ENCODE measurements at regions not wholly inside any gene's neighbourhood (a gene's known extent, or its start where the extent isn't known, plus 50 kb on each side); places are given as distances from the start of the nearest gene placed in this dataset.

DNA sequence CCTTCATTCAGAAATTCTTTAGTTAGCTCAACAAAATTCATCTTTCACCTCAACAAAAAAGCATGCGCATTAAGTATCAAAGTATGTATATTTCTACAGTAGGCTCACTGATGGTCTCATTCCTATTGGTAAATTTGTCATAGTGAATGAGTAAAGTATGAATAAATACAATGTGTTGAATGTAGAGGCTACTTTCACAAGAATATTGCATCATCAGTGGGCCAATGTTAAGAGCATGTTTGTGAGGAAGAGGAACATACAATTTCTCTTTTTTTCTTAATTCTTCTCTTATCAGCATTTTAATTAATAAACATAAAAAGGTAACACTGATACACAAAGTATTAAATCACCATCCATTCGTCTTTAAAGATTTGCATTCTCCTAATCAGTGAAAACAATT lies 505.1 kb downstream of the CETN3 start:
- Histone ChIP-seq H3K36me3 (ENCODE audit: control insufficient read depth in 4 of 4, insufficient read depth in 4 of 4, low read length in 4 of 4) (no peaks in the 10 kb centered on the region), H3K4me3 (no peak overlapping the region), H3K4me1 (ENCODE audit: control insufficient read depth in 5 of 5, insufficient read depth in 5 of 5, low read length in 5 of 5) (no peaks in the 10 kb centered on the region), H3K9me3 (ENCODE audit: control insufficient read depth in 4 of 4, insufficient read depth in 3 of 4, low read length in 3 of 4) (no peaks in the 10 kb centered on the region), H3K27ac (ENCODE audit: low read depth in 1 of 2, low read length in 1 of 2) (no peak overlapping the region), H3K27me3 (ENCODE audit: control insufficient read depth in 3 of 3, insufficient read depth in 3 of 3, low read length in 2 of 3) (no peaks in the 10 kb centered on the region), H3K9ac (ENCODE audit: insufficient read depth in 1 of 2, low read length in 2 of 2) (no peak overlapping the region)
- TF ChIP-seq, protein P1, sequence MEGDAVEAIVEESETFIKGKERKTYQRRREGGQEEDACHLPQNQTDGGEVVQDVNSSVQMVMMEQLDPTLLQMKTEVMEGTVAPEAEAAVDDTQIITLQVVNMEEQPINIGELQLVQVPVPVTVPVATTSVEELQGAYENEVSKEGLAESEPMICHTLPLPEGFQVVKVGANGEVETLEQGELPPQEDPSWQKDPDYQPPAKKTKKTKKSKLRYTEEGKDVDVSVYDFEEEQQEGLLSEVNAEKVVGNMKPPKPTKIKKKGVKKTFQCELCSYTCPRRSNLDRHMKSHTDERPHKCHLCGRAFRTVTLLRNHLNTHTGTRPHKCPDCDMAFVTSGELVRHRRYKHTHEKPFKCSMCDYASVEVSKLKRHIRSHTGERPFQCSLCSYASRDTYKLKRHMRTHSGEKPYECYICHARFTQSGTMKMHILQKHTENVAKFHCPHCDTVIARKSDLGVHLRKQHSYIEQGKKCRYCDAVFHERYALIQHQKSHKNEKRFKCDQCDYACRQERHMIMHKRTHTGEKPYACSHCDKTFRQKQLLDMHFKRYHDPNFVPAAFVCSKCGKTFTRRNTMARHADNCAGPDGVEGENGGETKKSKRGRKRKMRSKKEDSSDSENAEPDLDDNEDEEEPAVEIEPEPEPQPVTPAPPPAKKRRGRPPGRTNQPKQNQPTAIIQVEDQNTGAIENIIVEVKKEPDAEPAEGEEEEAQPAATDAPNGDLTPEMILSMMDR (IDR thresholded peaks at IDR 0.05; ENCODE audit: control extremely low read depth, extremely low read depth) = no peak
- 67 to 87% methylated on average over 2 of the region's 2 CpGs for WGBS, 2 donors
- no peak for DNase-seq
- no peak for ATAC-seq (ENCODE audit: insufficient read depth, low FRiP score)

GRCh38 chr5:89901983-89902382 lies 507.6 kb downstream of the CETN3 start:
- H3K4me1 ChIP-seq (ENCODE audit: control insufficient read depth in 5 of 5, insufficient read depth in 5 of 5, low read length in 5 of 5) = no peaks in the 10 kb centered on the region
- peak in 1 of 3 donors; percentile 15 for DNase-seq
- no peak overlapping the region for H3K9ac ChIP-seq (ENCODE audit: insufficient read depth in 1 of 2, low read length in 2 of 2)
- 59 to 79% methylated on average over 4 of the region's 4 CpGs for WGBS, 2 donors
- no peak for ATAC-seq (ENCODE audit: insufficient read depth, low FRiP score)
- H3K27me3 ChIP-seq (ENCODE audit: control insufficient read depth in 3 of 3, insufficient read depth in 3 of 3, low read length in 2 of 3) = no peaks in the 10 kb centered on the region
- no peaks in the 10 kb centered on the region for H3K9me3 ChIP-seq (ENCODE audit: control insufficient read depth in 4 of 4, insufficient read depth in 3 of 4, low read length in 3 of 4)
- H3K4me3 ChIP-seq = no peak overlapping the region
- TF ChIP-seq, protein P1 (IDR thresholded peaks at IDR 0.05; ENCODE audit: control extremely low read depth, extremely low read depth) = no peak
- H3K36me3 ChIP-seq (ENCODE audit: control insufficient read depth in 4 of 4, insufficient read depth in 4 of 4, low read length in 4 of 4) = no peaks in the 10 kb centered on the region
- H3K27ac ChIP-seq (ENCODE audit: low read depth in 1 of 2, low read length in 1 of 2) = no peak overlapping the region

DNA sequence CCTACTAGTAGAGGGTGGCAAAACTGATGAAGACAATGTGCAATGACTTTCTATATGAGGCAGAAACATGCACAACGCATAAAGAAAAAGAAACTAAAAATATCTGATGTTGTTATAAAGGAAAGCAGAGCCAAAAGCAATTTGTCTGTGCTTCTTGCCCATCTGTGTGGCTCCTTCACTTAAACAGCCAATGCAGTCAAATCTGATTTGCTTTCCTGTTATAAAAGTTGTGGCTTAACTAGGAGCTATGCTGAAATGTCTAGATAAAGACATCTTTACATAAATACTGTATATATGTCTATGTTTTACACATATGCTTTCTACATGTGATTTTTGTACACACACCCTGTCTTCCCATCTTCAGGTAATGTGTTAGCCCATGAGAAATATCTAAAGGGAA lies 508.2 kb downstream of the CETN3 start:
- Histone ChIP-seq H3K9me3 (ENCODE audit: control insufficient read depth in 4 of 4, insufficient read depth in 3 of 4, low read length in 3 of 4) (no peaks in the 10 kb centered on the region), H3K27me3 (ENCODE audit: control insufficient read depth in 3 of 3, insufficient read depth in 3 of 3, low read length in 2 of 3) (no peaks in the 10 kb centered on the region), H3K36me3 (ENCODE audit: control insufficient read depth in 4 of 4, insufficient read depth in 4 of 4, low read length in 4 of 4) (no peaks in the 10 kb centered on the region), H3K4me3 (no peak overlapping the region), H3K4me1 (ENCODE audit: control insufficient read depth in 5 of 5, insufficient read depth in 5 of 5, low read length in 5 of 5) (no peaks in the 10 kb centered on the region), H3K27ac (ENCODE audit: low read depth in 1 of 2, low read length in 1 of 2) (no peak overlapping the region), H3K9ac (ENCODE audit: insufficient read depth in 1 of 2, low read length in 2 of 2) (no peak overlapping the region)
- DNase-seq (peak in 1 of 3 donors; percentile 10), ATAC-seq (ENCODE audit: insufficient read depth, low FRiP score) (no peak)
- TF ChIP-seq, protein P1 (IDR thresholded peaks at IDR 0.05; ENCODE audit: control extremely low read depth, extremely low read depth) = no peak
- WGBS, 2 donors = 60 to 72% methylated on average over 1 of the region's 1 CpG

- Histone ChIP-seq H3K27me3 (ENCODE audit: control insufficient read depth in 3 of 3, insufficient read depth in 3 of 3, low read length in 2 of 3) (no peaks in the 10 kb centered on the region), H3K4me1 (ENCODE audit: control insufficient read depth in 5 of 5, insufficient read depth in 5 of 5, low read length in 5 of 5) (no peaks in the 10 kb centered on the region), H3K36me3 (ENCODE audit: control insufficient read depth in 4 of 4, insufficient read depth in 4 of 4, low read length in 4 of 4) (no peaks in the 10 kb centered on the region), H3K9ac (ENCODE audit: insufficient read depth in 1 of 2, low read length in 2 of 2) (no peak overlapping the region), H3K27ac (ENCODE audit: low read depth in 1 of 2, low read length in 1 of 2) (no peak overlapping the region), H3K9me3 (ENCODE audit: control insufficient read depth in 4 of 4, insufficient read depth in 3 of 4, low read length in 3 of 4) (no peaks in the 10 kb centered on the region), H3K4me3 (no peak overlapping the region)
- no peak for DNase-seq
- no peak for ATAC-seq (ENCODE audit: insufficient read depth, low FRiP score)
- TF ChIP-seq, protein P1 (IDR thresholded peaks at IDR 0.05; ENCODE audit: control extremely low read depth, extremely low read depth) = no peak
- 85 to 93% methylated on average over 1 of the region's 1 CpG for WGBS, 2 donors
These were observed 509.2 kb downstream of the CETN3 start for GRCh38 chr5:89900346-89900745.

Measured in lung (tissue), 11 donors.